Choroid plexus epithelial cell (primary cell): ENCODE measurements at regions not wholly inside any gene's neighbourhood (a gene's known extent, or its start where the extent isn't known, plus 50 kb on each side); places are given as distances from the start of the nearest gene placed in this dataset.
A peak's percentile ranks its signal among the peaks of the same experiment; 100 is the strongest.

Experiments used
- DNase-seq: peaks from one replicate; pipeline ENCODE4 v3.0.0-alpha.2; 2010; ENCODE audit warnings: low read depth
- H3K4me3 ChIP-seq: 2 replicates; pipeline ENCODE4 v1.5.1; 2011; ENCODE audit warnings: low read depth, mild to moderate bottlenecking, control low read depth, low read length, moderate library complexity
- TF ChIP-seq, protein P1 (sequence below): conservative IDR thresholded peaks from 2 replicates; pipeline ENCODE4 v1.5.1; 2011; ENCODE audit warnings: low read depth, mild to moderate bottlenecking, control low read depth, inconsistent platforms, low read length, moderate library complexity

DNA sequence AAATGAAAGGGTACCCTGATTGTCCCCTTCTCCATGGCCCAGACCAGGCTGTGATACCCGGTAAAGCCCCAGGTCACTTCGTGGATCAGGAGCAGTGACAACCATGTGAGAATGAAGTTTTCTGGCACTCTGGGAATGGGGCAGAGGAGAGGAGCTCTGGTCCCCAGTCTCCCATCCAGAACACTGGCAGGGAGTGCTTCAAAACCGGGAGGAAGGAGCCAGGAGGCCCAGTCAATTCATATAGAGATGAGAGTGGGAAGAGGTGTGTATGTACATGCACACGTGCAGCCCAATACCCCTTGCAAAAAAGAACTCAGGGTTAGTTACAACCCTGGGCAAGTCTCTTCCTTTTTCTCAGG is 101.4 kb upstream of the TLE3 start:
- TF ChIP-seq, protein P1, sequence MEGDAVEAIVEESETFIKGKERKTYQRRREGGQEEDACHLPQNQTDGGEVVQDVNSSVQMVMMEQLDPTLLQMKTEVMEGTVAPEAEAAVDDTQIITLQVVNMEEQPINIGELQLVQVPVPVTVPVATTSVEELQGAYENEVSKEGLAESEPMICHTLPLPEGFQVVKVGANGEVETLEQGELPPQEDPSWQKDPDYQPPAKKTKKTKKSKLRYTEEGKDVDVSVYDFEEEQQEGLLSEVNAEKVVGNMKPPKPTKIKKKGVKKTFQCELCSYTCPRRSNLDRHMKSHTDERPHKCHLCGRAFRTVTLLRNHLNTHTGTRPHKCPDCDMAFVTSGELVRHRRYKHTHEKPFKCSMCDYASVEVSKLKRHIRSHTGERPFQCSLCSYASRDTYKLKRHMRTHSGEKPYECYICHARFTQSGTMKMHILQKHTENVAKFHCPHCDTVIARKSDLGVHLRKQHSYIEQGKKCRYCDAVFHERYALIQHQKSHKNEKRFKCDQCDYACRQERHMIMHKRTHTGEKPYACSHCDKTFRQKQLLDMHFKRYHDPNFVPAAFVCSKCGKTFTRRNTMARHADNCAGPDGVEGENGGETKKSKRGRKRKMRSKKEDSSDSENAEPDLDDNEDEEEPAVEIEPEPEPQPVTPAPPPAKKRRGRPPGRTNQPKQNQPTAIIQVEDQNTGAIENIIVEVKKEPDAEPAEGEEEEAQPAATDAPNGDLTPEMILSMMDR: no peak
- DNase-seq: no peak

DNA sequence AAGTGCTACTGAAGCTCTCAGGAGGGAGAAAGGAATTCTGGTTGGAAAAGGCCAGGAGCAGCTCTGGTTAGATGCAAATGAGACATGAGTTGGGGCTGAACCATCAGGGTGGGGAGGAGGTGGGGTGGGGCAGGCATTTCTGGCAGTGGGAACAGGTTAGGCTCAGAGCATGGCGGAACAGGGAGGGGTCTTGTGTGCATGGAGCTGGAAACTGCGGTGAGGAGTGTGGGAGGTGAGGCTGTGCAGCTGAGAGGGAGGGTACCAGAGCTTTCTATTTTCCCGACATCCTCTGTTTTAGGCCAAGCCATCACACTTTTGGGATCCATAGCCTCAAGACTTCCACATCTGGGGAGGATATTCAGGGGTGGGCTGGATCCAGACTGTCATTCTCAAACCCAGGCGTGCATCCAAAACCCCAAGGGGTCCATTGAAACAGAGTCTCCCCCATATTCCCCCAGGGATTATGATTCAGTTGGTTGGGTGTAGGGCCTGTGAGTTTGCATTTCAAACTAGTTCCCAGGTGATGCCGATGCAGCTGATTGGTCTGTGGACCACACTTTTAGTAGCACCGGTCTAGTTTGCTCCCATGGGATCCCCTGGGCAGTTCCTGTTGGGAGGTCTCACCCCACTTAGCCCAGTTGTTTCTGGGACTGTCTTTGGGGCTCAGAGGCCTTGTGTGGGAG is 100.9 kb upstream of the TLE3 start:
- no peak for DNase-seq
- no peak overlapping the region for H3K4me3 ChIP-seq
- TF ChIP-seq, protein P1: no peak

More for the DNA sequence above, 101.4 kb upstream of the TLE3 start:
- H3K4me3 ChIP-seq: no peak overlapping the region

DNA sequence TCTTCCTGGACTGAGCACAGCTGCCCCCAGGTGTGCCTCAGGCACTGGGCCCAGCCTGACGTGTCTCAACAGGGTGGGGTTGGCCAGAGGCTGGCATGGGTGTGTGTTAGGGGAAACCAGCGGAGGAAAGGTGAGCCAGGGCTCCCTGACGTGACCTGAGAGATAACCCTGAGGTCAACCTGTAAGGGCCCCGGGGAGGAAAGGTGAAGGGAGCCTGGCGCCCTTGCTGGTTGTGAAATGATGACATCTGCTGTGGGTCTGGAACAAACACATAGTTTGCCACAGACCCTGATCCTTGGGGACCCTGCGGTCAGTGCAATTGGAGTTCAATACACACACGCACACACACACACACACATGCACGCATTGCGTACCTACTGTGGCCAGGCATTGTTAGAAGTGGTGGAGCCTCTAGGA is 100.2 kb upstream of the TLE3 start:
- no peak overlapping the region for H3K4me3 ChIP-seq
- peak; percentile 25 for DNase-seq
- TF ChIP-seq, protein P1: no peak

DNA sequence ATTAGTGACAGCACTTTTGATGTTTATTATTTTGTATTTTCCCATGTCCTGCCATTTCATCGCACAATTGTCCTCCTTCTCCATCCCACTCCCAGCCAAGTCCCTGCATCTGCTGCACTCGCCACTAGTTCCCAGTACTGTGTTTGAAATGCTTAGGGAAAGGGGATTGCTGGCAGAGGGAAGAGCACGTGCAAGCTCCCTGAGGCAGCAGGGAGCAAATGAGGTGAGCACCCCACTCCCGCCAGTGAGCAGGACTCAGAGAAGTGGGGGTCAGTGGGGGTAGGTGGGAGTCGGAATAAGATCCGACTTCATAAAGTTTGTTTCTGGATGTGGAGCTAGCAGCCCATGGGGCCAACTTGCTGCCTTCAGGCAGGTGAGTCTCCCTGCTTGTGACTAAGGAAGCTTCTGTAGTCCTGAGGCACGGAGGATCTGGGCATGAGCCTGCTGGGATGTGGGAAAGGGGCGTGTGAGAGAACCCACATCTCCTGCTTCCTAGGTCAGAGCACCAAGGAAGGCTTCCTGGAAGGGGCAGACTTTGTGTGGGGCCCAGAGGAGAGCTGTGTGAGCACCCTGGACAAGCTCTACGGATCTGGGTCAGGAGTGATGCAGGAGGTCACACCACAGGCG is 99.7 kb upstream of the TLE3 start:
- TF ChIP-seq, protein P1: no peak
- no peak overlapping the region for H3K4me3 ChIP-seq
- peak; percentile 34 for DNase-seq

DNA sequence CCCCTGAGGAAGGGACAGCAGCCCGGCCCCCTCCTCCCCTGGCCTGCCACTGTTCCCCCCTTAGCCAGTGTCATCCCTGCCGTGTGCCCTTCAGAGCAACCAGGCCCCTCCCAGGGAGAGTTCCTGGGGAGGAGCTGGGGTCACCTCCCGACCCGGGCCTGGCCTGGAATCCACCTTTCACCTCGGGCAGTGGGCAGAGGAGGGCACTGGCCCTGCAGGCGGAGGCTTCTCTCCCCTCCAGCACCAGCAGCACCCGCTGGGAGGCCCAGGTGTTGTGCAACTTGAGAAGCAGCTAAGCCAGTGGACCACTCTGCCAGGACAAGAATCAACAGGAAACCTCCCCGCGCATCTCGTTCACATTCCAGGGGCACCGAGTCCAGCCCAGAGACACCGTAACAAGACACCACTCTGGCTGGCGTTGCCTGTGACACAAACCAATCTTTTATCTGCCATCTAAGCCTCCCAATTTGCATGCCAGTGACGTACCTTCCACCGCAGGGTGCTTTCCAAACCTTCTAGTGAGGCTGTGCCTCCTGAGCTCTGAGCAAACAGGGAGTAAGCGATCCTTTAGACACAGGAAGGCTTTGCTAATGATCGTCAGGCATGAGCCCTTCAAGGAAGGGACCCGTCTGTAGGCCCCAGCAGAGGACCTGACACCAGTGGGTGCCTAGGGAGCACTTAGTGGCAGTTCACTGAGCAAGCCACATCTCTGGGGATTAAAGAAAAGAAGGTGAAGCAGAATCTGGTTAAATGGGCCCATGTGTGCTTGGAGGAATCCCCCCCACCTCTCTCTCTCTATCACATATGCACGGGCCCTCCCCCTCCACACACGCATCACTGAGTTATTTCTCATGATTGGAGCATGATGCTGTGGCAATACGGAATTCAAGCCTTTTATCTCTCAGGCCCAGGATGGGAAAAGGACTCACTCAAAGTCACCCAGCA is 98.9 kb upstream of the TLE3 start:
- TF ChIP-seq, protein P1: no peak
- DNase-seq: peak; percentile 96
- no peak overlapping the region for H3K4me3 ChIP-seq

DNA sequence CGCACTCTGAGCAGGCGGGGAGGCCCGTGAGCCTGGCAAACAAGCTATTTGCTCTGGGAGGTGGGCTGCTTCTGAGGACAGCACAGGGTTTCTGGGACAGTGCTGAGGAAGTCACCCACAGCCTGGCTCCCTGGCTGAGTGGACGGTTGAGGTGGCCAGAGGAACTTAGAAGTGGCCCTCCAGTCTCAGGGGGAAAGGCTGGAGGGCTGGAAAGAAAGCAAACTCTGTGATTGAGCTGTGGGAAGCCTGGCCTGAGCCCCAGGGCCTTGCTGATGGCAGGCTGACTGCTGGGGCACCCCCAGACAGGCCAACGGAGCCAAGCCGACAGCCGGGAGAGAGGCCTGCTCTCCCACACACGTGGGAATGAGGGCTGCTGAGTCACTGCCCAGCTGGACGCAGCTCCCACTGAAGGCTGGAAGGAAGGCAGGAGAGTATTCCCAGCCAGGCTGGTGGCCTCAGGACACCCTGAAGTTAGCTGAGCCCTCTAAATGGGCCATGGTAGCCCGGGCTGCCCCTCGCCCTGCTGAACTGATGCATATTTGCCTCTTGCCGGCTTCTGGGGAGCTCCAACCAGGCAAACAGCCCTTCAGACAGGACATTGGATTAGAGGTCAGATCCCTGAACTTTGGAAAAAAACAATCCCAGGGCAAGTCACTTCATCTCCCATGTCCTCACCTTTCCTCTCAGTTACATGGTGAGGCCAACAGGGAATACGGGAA is 98.0 kb upstream of the TLE3 start:
- peak; percentile 90 for DNase-seq
- H3K4me3 ChIP-seq: no peak overlapping the region

More for the DNA sequence above, 98.0 kb upstream of the TLE3 start:
- TF ChIP-seq, protein P1: no peak
